HG02870 (cell line): ENCODE measurements at regions not wholly inside any gene's neighbourhood (a gene's known extent, or its start where the extent isn't known, plus 50 kb on each side); places are given as distances from the start of the nearest gene placed in this dataset.
"Not testable (repeated sequence)": the region's sequence is repeated elsewhere in the genome, so short reads cannot be mapped to it uniquely, and the experiment has no call there.

Source experiments
- ATAC-seq: cut with Tn5 transposase; IDR thresholded peaks from one replicate; pipeline ENCODE4 v1.9.1; 2021; ENCODE audit warnings: mild to moderate bottlenecking, moderate library complexity; ENCODE audit not compliant: unreplicated experiment

- no peak for ATAC-seq
Observed at GRCh38 chr3:72052841-72053409, 268.0 kb upstream of the PROK2 start.

- no peak for ATAC-seq
Observed at GRCh38 chr3:72050771-72051170, 265.8 kb upstream of the PROK2 start.

- ATAC-seq = no peak
Observed at GRCh38 chr3:72050048-72050632, 265.2 kb upstream of the PROK2 start.

DNA sequence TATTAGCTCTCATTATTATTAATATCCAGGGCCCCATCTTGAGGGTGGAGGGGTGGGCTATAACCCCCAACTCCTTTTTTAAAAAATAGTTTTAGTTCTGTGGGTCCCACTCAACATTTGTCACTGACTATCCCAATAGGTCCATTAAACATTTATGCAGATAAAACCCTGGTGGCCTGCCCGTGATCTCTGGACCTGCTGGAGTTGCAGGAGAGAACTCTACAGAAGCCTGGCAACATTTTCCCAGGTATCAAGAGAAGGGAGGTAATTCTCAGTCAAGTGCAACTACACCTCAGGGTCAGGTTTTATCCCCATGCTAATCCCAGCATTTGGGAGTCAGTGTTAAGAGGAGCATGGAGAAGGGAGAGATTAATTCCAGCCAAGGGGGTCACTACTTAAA lies 264.4 kb upstream of the PROK2 start:
- no peak for ATAC-seq

DNA sequence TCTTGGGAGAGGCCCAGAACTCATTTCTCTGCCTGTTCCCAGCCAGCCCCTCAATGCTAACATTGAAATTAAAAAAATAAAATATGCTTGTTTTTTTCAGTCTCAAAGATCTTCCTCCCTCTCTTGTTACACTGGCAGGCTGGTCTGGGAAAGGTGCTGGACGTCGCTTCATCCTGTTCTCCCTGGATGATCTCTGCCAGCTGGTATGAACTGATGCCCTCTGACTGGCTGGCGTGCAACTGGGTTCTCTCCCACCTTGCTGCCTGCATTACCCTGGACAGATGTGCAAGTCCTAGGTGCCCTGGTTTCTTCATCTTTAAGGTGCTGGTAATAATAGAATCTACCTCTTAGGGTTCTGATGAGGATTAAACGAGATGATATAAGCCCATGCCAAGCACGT lies 263.9 kb upstream of the PROK2 start:
- ATAC-seq = no peak

DNA sequence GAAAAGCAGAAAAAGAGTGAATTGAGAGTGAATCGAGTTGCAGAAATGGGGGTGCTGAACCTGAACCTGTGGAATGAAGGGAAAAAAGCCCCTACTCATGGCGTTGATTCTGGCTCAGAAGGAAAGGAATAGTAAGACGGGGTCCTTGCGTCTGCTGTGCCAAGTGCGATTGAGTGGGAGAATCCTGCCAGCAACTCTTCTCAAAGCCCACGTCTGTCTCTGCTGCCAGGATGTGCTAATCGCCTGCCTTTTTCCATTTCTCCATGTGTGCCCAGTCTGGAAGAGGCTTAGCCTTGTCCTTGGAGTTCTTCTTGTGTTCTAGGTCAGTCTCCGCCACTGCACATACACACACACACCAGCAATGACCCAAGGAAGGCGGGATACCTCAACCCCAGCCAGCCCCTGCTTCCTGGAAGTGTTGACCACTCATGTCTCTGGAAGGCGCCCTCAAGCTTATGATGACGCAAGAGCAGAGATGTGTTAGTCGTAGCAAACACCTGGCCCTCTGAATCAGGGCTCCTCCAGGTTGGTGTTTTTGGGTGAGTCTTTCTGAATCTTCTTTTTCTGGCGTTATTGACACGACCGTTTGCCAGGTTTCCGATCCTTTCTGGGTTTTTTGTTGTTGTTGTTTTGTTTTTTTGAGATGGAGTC lies 262.4 kb upstream of the PROK2 start:
- no peak for ATAC-seq

GRCh38 chr3:72044231-72044855 lies 259.4 kb upstream of the PROK2 start:
- no peak for ATAC-seq

DNA sequence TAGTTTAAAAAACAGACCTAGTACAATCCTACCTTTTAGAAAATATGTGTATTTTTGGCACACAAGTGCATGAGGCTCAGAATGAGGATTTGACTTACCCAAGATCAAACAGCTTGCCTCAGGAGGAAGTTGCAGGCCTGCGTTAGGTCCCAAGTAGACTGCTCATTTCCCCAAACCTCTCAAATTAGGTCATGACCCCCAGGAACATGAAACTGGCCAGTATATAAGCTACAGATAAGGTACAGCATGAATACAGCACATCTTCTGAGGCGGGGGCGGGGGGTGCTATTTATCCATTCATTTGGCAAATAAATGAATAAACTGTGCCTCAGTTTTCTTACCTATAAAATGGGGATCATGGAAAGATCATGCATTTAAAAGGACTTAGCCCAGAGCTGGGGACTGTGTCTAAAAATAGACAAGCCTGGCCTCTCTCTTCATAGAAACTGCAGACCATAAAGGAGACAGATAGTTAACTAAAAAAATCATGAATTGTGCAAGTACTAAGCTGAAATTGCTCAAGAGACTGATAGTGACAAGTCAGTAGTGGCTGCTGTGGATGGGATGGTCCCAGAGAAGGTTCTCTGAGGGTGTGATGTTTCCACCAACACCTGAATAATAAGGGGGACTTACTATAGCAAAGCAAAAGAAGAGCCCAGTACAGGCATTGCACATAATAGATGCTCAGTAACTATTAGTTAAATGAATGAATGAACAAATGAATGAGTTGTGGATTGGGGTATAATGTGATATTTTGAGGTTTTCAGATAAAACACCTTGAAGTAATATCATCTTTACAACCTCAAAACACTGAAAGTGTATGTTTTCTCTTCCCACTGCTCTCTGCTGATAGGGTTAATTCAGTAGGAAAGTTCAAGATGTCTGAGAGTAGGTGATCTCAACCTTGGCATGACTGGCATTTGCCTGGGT lies 258.5 kb upstream of the PROK2 start:
- ATAC-seq = peak; percentile 78

GRCh38 chr3:72042397-72043203 lies 257.7 kb upstream of the PROK2 start:
- no peak for ATAC-seq

DNA sequence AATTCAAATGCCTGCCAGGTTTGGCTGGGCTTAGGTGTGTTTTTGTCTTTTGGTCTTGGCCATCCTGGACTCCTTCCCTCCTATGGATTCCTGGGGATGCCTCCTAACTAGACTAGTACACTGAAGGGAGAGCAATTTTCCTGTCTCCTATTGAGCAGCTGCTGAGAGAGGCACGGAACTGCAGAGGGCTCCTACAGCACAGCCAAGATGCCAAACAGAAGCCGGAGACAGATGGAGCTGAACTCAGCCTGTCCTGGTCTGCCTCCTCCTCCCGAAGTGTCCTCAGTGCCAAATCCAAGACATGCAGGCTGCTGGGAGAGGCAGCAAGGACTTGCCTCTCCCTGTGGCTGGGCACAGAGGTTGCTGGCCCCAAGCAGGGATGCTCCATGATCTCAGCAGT lies 256.6 kb upstream of the PROK2 start:
- no peak for ATAC-seq

- no peak for ATAC-seq
Observed at GRCh38 chr3:72041076-72041475, 256.1 kb upstream of the PROK2 start.

DNA sequence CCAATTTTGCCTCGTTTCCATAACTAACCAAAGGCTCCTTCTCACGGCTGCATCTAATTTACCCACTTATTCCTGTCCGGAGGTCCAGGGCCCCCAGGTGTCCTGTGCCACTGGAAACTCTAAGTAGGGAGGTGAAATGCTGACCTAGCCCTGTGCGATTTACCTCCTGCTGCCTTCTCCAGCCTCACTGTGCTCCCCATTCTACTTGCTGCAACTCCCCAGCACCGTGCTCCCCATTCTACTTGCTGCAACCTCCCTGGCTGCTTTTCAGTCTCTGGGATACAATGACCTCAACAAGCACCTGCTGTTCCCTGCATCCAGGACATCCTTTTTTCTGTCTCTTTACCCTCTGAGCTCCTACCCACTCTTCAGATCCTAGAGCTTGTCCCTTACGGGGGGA lies 254.7 kb upstream of the PROK2 start:
- ATAC-seq = no peak

DNA sequence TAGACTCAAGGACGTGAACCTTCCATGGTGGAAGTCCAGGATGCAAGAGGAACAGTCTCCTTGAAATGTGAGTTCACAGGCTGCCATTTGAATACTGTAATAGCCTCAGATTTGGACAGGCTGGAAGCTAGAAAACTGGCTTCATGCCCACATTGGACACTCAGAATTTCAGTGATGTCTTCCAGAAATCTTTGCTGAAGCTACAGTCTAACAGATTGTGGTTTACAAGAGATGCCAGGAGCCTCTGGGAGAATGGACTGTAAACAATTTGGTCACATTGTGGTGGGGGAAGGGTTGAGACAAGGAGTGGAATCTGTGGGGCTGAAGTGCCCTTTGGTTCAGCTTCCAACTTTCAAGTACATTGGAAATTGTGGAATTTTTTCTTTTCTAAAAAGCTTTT lies 252.0 kb upstream of the PROK2 start:
- ATAC-seq = no peak

DNA sequence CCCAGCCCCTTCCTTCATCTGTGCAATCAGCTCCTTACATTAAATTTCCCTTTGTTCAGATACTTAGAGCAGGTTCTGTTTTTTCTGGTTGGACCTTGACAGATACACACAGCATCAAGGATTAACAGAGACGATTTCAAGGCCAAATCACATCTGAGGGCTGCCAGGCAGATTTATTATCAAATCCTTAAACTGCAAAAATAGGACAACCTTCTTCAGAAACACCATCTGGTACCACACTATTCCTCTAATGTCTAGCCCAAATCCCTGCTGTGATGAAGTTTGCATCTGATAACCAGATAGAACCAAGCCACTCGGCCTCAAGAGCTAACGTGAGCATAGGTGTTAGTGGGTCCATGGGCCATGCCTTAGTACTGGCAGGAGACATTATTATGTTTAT lies 250.7 kb upstream of the PROK2 start:
- ATAC-seq = no peak

DNA sequence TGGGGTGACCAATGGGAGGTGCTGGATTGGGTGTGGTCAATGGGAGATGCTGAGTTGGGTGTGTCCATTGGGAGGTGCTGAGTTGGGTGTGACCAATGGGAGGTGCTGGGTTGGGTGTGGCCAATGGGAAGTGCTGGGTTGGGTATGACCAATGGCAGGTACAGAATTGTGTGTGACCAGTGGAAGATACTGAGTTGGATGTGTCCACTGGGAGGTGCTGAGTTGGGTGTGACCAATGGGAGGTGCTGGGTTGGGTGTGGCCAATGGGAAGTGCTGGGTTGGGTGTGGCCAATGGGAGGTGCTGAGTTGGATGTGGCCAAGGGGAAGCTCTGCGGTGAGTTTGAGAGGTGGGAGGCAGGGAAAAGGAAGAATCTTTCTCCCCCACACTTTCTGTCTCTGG lies 250.0 kb upstream of the PROK2 start:
- ATAC-seq = no peak

DNA sequence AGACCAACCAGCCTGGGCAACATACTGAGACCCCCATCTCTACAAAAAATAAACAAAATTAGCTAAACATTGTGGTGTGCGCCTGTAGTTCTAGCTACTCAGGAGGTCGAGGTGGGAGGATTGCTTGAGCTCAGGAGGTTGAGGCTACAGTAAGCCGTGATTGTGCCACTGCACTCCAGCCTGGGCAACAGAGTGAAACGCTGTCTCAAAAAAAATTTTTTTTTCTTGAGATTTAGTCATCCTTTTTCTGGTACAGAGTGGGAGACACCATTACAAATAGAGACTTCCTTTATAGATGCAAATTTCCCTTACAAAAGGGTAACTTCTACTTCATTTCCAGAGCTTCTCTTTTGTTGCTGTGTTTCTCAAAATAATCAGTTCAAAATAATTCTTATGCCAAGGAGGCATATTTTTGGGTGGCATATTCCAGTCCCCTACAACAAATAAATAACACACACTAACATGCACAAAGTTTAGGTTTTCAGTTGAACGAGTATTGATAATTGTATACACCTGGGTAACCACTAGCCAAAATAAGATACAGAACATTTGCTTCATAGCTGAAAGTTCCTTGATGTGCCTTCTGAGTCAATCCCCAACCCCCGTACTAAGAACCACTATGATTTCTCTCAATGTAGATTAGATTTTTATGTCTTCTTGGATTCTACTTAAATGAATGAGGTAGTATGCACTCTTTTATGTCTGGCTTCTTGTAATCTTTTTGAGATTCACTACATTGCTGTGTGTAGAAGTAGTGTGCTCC lies 248.9 kb upstream of the PROK2 start:
- ATAC-seq = no peak

DNA sequence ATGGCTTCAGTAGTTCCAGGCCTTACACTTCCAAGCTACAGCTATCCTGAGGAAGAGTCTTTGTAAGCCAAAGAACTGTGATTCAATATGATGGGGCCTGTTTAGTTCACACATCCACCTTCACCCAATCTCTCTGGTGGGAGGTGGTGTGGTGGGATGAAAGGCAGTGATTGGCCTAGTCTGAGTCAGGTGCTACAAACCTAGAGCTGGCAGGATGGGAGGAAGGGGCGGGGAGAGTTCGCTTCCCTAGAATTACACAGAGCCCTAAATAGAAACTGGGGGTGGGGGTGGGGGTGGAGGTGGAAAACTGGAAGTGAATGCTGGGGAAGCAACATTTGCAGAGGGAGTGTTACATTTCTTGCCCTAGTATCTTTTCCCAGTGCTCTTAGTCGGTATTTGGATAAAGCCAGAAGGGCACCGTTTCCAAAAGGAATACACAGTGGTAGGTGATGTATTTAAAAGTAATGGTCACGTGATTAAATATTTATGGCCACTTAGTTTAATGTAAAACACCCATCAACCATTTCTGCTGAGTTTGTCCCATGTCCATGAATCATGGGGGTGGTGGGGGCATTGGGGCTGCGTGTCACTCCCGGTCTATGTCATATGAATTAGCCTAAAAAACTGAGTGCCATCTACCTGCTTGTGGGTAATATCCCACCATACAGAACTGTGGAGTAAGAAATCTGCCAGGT lies 247.6 kb upstream of the PROK2 start:
- no peak for ATAC-seq

DNA sequence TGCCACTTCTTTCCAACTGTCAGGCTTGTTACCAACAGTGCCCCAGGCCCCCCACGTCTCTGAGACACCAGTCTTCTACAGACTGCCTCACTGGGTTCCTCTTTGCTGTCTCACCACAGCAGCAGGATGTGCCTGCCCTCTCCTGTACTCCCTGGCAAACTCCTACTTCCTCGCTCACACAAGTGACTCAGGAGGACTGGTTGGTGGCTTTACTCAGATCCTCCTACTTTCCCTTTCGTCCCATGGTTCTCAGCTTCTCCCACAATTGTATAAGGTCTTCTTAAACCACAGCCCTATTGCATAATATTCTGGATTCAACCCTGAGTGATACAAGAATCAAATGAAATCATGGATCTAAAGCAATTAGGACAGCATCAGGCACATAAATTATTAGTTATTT lies 246.6 kb upstream of the PROK2 start:
- no peak for ATAC-seq

GRCh38 chr3:72030296-72030695 lies 245.3 kb upstream of the PROK2 start:
- ATAC-seq = not testable (repeated sequence)
